ENCODE measurements at regions not wholly inside any gene's neighbourhood (a gene's known extent, or its start where the extent isn't known, plus 50 kb on each side); places are given as distances from the start of the nearest gene placed in this dataset.

- TF ChIP-seq CTCF (IDR thresholded peaks at IDR 0.05; ENCODE audit: extremely low read depth, missing control alignments) = no peak
- no peak for DNase-seq (ENCODE audit: low spot score)
Measured at GRCh38 chr5:57676222-57677098, 193.8 kb upstream of the ACTBL2 start.

GRCh38 chr5:57675236-57675635, 192.6 kb upstream of the ACTBL2 start:
- no peak for TF ChIP-seq CTCF (IDR thresholded peaks at IDR 0.05; ENCODE audit: extremely low read depth, missing control alignments)
- no peak for DNase-seq (ENCODE audit: low spot score)

GRCh38 chr5:57671371-57671770, 188.8 kb upstream of the ACTBL2 start:
- TF ChIP-seq CTCF (IDR thresholded peaks at IDR 0.05; ENCODE audit: extremely low read depth, missing control alignments) = no peak
- DNase-seq (ENCODE audit: low spot score) = no peak

- DNase-seq (ENCODE audit: low spot score) = no peak
- TF ChIP-seq CTCF (IDR thresholded peaks at IDR 0.05; ENCODE audit: extremely low read depth, missing control alignments) = no peak
Measured at GRCh38 chr5:57666582-57666981, 184.0 kb upstream of the ACTBL2 start.

- TF ChIP-seq CTCF (IDR thresholded peaks at IDR 0.05; ENCODE audit: extremely low read depth, missing control alignments) = no peak
- DNase-seq (ENCODE audit: low spot score) = no peak
Measured at GRCh38 chr5:57665146-57665936, 182.7 kb upstream of the ACTBL2 start.

GRCh38 chr5:57664700-57665099, 182.1 kb upstream of the ACTBL2 start:
- DNase-seq (ENCODE audit: low spot score) = no peak
- no peak for TF ChIP-seq CTCF (IDR thresholded peaks at IDR 0.05; ENCODE audit: extremely low read depth, missing control alignments)

GRCh38 chr5:57663466-57663865, 180.9 kb upstream of the ACTBL2 start:
- no peak for DNase-seq (ENCODE audit: low spot score)
- TF ChIP-seq CTCF (IDR thresholded peaks at IDR 0.05; ENCODE audit: extremely low read depth, missing control alignments) = no peak

Data from GM20000 (cell line).